GM21447 (cell line): ENCODE measurements at regions not wholly inside any gene's neighbourhood (a gene's known extent, or its start where the extent isn't known, plus 50 kb on each side); places are given as distances from the start of the nearest gene placed in this dataset.

Source experiments
- ATAC-seq: cut with Tn5 transposase; IDR thresholded peaks from one replicate; pipeline ENCODE4 v1.9.1; 2021; ENCODE audit not compliant: unreplicated experiment

DNA sequence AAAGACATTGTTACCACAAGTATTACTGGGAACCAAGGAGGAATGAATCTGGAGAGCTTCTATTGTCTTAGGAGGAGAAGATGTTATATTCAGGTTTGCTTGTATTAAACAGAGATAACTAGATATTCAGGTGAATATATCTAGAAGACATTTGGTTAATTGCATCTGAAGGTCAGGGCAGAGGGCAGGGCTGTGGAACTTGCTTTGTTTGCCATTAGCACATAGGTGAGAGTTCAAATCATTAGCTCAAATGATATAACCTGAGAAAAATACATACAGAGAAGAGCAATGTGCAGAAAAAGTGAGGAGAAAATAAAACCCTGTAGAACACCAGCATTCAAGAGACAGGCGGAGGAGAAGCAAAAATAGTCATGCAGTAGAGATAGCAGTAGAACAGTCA, 116.8 kb downstream of the DNAJB9 start:
- ATAC-seq = no peak

GRCh38 chr7:108697254-108697653, 127.6 kb downstream of the DNAJB9 start:
- ATAC-seq = no peak

GRCh38 chr7:108711611-108712010, 141.9 kb downstream of the DNAJB9 start:
- ATAC-seq = no peak

DNA sequence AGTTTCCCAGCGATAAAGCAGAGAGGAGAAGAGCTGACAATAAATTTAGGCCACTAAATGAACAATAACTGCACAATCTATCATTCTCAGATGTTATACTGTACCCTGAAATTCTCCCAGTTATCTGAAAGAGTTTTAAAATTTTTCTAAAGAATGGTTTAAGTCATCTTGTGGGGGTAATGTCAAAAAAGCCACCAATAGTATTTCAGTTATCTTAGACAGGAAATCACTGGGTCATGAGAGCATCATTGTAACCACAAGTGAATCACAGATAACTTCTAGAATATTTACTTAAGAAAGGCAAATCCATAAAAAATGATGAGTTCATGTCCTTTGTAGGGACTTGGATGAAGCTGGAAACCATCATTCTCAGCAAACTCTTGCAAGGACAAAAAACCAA, 147.1 kb downstream of the DNAJB9 start:
- no peak for ATAC-seq

DNA sequence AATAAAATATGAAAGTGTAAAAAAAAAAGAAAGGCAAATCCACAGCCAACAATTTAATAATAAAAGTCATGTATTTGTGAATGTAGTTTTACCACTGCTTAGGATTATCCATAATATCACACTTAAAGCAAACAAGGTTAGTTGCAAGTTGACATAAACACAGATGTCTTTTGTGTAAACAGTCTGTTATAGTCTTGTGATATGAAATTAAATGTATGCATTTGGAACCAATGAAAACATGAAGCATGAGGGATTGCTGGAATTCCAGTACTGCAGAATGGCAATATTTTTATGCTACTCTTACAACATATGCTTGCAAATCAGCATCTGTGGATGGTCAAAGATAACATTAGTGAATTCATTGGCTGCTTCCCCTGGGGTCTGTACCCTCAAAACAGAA, 148.1 kb downstream of the DNAJB9 start:
- no peak for ATAC-seq

DNA sequence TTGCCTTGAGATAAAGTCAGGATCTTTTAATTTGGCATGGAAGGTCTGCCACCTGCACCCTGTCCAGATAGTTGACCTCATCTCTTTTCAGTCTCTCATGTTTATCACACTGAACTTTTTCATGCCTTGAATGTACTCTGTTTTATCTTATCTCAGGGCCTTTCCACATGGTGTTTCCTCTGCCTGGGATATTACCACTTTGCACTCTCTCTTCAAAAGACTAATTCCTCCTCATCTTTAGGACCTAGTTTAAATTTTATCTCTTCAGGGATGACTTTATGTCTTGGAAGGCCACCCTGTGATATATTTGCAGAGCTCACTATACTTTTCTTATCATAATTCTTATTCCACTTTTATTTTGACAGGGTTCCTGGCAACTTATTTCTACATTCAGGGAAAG, 150.0 kb downstream of the DNAJB9 start:
- no peak for ATAC-seq

- no peak for ATAC-seq
These were observed 152.9 kb downstream of the DNAJB9 start for GRCh38 chr7:108722561-108722960.

DNA sequence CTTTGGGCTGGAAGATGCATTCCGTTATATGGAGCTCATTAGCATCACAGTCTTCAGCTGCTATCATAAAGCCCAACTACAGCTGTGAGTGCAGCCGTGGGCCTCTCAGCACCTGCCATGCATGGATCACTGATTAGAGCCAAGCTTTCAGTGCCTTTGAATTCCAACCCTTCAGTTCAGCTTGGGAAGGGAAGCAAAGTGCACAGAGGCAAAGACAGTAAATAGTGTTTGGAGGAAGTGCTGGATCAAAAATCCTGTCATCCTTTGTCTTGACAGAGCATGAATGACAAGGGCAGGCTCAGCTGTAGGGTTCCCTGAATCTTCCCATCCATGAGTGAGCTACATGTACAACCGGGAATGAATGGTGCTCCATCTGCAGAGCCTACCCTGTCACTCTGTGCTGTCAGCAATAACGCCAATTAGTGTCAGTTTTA, 153.7 kb downstream of the DNAJB9 start:
- ATAC-seq = no peak

GRCh38 chr7:108724251-108725100, 154.8 kb downstream of the DNAJB9 start:
- no peak for ATAC-seq

DNA sequence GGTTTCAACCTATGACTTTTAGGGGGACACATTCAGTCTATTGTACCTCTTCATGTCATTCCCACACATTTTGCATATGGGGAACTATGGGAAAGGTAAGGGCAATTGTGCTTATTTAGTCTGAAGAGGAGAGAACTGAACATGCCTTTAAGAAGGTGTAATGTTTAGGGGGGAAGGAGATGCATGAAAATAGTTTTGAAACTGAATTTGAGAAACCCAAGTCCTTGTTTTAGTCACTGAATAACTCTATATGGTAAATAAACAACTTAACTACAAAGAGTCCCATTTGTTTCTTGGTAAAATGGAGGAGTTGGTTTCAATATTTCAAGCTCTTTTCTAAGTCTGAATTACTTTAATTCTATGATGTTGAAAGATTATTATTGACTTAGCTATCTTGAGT, 166.1 kb downstream of the DNAJB9 start:
- ATAC-seq = no peak

- no peak for ATAC-seq
These were observed 166.7 kb downstream of the DNAJB9 start for GRCh38 chr7:108736221-108736891.

GRCh38 chr7:108770981-108771745, 201.5 kb downstream of the DNAJB9 start:
- no peak for ATAC-seq

GRCh38 chr7:108771853-108772252, 202.2 kb downstream of the DNAJB9 start:
- no peak for ATAC-seq

GRCh38 chr7:108777966-108778365, 208.3 kb downstream of the DNAJB9 start:
- no peak for ATAC-seq

DNA sequence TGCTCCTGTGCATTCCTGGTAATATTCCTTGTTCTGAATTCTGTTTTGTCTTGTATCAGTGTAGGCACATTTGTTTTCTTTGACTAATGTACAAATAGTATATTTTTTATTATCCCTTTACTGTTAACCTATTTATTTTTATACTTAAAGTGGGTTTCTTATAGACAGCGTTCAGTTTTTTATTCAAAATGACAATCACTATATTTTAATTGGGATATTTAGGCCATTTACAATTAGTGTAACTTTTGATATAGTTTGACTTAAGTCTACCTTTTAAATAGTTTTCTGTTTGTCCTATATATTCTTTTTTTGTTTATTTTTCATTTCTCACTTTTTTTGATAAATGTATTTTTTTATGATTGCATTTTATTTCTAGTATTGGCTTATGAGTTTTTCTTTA, 219.8 kb downstream of the DNAJB9 start:
- no peak for ATAC-seq

GRCh38 chr7:108794466-108794865, 224.8 kb downstream of the DNAJB9 start:
- ATAC-seq = no peak

DNA sequence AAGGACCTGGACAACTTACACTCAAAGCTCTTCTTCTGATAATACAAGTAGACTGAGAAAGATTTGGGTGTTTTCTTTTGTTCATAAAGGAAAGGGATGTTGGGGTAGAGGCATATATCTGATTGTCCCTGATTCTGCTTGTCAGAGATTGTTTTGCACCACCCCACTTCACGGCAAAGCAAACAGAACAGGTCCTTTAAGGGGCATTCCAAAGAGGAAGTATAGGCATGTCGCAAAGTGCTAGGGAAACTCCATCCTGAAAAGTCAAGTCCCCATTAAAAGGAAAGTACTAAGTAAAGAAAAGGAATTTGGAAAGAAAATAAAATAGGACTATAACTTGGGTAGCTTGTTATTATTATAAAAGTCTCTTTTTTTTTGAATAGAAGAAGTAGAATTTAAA, 233.0 kb downstream of the DNAJB9 start:
- ATAC-seq = no peak

DNA sequence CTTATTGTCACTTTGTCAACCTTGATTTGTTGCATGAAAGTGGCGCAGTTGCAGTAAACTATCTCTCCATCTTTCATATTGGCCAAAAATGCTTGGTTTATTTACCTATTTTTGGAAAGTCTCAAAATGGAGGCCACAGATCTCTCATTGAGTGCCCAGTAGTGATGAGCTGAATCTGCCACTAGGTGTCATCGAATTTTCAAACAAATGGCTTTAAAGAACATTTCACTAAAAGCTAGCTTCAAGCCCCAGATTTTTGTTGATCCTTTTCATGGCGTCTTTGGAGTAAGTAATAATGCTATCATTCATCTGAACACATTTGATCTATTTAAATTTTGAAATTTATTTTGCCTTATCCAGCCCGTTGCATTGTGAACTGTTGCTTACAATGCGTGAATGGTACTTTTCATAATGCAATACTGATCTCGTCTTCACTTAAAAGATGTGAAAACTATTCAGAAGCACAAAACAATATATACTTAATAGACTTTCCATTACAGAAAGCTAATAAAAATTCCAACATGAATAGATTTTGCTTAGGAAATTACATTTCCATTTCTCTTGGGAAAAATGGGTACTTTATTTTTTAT, 236.2 kb downstream of the DNAJB9 start:
- no peak for ATAC-seq

DNA sequence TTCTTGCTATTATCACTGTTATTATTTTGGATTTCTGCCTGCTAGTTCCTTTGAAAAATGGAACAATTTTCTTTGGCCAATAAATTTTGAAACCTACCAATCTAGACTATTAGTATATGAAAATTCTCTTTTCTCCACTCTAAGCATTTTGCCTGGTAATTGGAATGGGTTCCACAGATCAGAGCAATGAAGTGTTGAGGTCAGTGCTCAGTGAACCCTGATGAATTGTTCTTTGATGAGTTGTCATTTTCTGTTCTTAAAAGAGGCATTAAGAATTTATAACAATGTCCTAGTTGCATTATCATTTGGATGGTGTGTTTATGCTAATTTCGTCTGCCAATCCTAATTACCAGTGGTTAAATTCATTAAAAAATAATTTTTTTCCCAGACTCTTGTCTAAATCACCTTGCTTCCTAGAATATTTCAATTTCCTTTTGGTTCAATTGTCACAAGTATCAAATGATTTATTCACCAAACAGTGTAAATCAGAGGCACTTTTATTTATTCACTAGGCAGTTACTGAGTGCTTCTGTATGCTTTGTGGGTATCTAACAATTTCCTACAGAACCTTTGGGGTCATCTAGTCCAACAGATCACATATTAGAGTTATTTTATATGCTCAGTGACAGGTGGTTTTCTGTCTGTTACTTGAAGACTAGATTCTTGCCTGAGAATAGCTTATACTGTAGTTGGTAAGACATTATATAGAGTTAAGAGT, 239.0 kb downstream of the DNAJB9 start:
- no peak for ATAC-seq

DNA sequence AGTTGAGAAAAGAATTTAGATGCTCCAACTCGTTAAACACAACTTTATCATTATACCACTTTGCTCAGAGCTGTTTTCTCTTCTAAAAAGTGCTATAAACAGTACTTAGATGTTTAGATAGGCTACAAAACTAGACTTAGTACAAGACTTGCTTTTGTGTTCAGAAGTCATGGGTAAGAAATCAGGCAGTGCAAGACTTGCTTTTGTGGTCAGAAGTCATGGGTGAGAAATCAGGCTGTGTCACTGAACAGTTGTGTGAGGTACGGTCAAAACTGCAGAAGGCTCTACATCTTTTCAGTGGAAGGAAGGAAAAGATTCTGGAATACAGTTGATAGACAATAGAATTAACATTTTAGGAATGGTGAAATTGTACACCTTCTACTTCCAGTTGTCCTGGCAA, 239.7 kb downstream of the DNAJB9 start:
- no peak for ATAC-seq
